AG04450 (cell line): ENCODE measurements at regions not wholly inside any gene's neighbourhood (a gene's known extent, or its start where the extent isn't known, plus 50 kb on each side); places are given as distances from the start of the nearest gene placed in this dataset.

Source experiments
- CTCF ChIA-PET: fragments of 300-600, 350-600 bp; formaldehyde crosslinking; extraction: SDS; loops from one replicate; lab custom pipeline; 2022; ENCODE audit warnings: antibody characterized with exemption, inconsistent platforms; lab: Charles Lee
- POLR2A ChIA-PET: fragments of 350-600 bp; formaldehyde crosslinking; extraction: SDS; loops from one replicate; lab custom pipeline; 2021; ENCODE audit warnings: antibody characterized with exemption, inconsistent platforms; lab: Yijun Ruan, JAX
- DNase-seq: peaks from one replicate; pipeline ENCODE4 v3.0.0-alpha.2; 2011; ENCODE audit warnings: low read depth, low spot score
- H3K27ac ChIP-seq: one replicate; pipeline ENCODE4 v1.5.1; 2012; ENCODE audit warnings: low read depth, low read length, control low read depth
- H3K27me3 ChIP-seq: one replicate; pipeline ENCODE4 v1.6.0; 2012; ENCODE audit warnings: low read length; ENCODE audit not compliant: control insufficient read depth, insufficient read depth
- H3K4me3 ChIP-seq: 2 replicates; pipeline ENCODE4 v1.5.1; 2011; ENCODE audit warnings: mild to moderate bottlenecking, low read depth, low read length, control low read depth
- H3K9me3 ChIP-seq: 2 replicates; pipeline ENCODE4 v1.5.1; 2012; ENCODE audit warnings: low read length; ENCODE audit not compliant: control insufficient read depth, insufficient read depth
- CTCF ChIP-seq: IDR thresholded peaks from 2 replicates; pipeline ENCODE4 v1.5.1; 2011; ENCODE audit warnings: low read depth, low read length, control low read depth, inconsistent platforms

GRCh38 chr3:38964204-38964603 is 87.5 kb downstream of the SCN11A start:
- H3K27me3 ChIP-seq, result no peaks in the 10 kb centered on the region
- no peaks in the 10 kb centered on the region for H3K9me3 ChIP-seq
- H3K27ac ChIP-seq, result no peak overlapping the region
- no peak for DNase-seq
- POLR2A ChIA-PET, result no interaction called here
- H3K4me3 ChIP-seq, result no peak overlapping the region
- TF ChIP-seq CTCF, result no peak
- CTCF ChIA-PET, result no interaction called here

DNA sequence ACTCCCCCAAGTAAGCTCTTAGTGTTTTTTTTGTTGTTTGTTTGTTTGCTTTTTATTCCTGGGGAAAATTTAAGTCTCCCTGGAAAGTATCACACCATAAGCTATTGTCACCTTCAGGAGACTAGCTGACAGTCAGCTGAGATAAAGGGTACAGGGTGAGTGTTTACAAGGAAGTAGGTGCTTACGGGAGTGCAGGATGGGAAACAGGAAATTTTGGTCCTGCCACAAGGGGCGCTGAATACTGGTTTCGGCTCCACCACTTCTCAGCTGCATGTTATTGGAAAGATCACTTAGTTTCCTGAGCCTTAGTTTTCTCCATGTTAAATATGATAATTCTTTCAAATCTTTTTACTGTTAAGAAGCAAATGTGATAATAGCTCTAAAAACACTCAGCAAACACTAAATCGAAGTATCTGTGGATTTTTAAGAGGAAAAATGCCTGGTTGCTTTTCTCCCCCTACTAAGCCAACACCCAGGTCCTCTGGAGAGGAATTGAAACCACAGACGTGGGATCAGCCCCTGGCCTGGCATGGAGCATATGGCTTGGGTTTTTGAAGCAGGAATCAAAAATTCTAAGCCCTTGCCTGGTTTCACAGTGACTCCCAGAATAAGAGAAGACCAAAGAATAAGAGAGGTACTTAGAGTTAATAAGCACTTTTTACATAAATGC is 90.7 kb downstream of the SCN11A start:
- Histone ChIP-seq H3K9me3 (no peaks in the 10 kb centered on the region), H3K27ac (no peak overlapping the region), H3K27me3 (peaks cover 2% of the 10 kb centered on the region), H3K4me3 (no peak overlapping the region)
- CTCF ChIA-PET, result interaction anchor here (0.6 to 3.9 kb wide), 35 partner anchors 9 to 474 kb away, joined by 3 to 47 read pairs (median 4); no protein-coding TSS in a partner anchor
- POLR2A ChIA-PET, result no interaction called here
- DNase-seq, result no peak
- TF ChIP-seq CTCF, result peak; percentile 79

DNA sequence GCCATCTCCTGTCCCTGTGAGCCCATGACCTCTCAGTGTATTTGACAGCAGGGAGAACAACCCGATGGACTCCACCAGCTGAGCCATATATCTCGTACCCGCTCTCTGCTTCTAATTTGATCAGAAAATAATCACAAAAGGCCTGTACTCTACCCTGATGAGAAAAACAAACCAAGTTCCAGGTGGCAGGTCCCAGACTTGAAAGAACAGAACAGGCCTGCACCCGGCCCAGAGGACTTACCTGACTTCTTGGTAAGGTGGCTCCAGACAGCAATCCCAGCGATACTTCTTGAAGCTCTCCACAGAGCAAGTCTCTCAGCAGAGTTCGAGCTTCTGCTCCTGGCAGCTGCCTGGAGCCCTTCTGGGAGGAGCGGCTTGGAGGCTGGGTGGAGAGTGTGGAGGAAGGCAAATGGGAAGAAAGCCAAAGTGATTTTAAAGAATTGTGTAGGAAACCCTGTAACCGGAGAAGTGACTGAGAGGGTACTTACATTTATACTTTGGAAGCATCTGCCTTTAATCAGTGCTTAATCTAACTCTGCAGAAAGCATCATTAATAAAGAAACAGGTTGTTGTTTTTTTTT is 91.6 kb downstream of the SCN11A start:
- peak; percentile 7 for DNase-seq
- Histone ChIP-seq H3K27ac (no peak overlapping the region), H3K4me3 (no peak overlapping the region), H3K9me3 (no peaks in the 10 kb centered on the region), H3K27me3 (peaks cover 2% of the 10 kb centered on the region)
- no peak for TF ChIP-seq CTCF
- CTCF ChIA-PET, result interaction anchor here (0.6 to 3.9 kb wide), 24 partner anchors 8 to 473 kb away, joined by 3 to 47 read pairs (median 4); no protein-coding TSS in a partner anchor
- POLR2A ChIA-PET, result no interaction called here

DNA sequence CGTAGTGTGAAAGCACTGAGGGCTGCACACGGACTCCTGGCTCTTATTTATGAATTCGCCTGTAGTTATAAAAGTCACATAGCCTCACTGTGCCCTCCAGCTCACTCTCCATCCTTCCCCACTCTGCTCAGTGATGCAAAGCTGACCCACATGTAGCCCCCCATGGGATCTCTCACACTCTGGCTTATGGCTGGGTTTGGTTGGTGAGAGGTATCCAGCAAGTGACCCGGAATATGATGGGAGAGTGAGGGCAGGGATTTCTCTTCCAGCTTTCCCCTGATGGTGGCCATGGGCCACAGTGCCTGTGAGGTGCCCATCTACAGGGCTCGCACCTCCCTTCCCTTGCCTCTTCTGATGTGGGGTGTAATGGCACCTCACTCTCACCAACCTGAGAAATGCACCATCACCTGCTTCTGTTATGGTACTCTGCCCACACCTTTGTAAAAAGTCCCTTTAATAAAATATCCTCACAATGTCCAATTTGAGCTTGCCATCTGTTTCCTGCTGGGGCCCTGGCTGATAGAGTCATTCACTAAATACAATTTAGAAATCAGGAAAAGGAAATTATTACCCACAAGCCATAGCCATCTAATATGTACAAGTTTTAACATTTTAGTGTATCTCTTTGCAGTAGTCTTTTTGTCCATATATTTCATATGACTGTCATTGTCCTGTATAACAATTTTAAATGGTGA is 93.6 kb downstream of the SCN11A start:
- H3K9me3 ChIP-seq, result no peaks in the 10 kb centered on the region
- no peak for TF ChIP-seq CTCF
- H3K27ac ChIP-seq, result no peak overlapping the region
- no peak for DNase-seq
- POLR2A ChIA-PET, result no interaction called here
- H3K4me3 ChIP-seq, result no peak overlapping the region
- CTCF ChIA-PET, result interaction anchor here (0.6 to 3.9 kb wide), 3 partner anchors 42 to 848 kb away, joined by 6 to 47 read pairs (median 10); no protein-coding TSS in a partner anchor
- peaks cover 2% of the 10 kb centered on the region for H3K27me3 ChIP-seq
